ENCODE measurements at regions not wholly inside any gene's neighbourhood (a gene's known extent, or its start where the extent isn't known, plus 50 kb on each side); places are given as distances from the start of the nearest gene placed in this dataset.

DNA sequence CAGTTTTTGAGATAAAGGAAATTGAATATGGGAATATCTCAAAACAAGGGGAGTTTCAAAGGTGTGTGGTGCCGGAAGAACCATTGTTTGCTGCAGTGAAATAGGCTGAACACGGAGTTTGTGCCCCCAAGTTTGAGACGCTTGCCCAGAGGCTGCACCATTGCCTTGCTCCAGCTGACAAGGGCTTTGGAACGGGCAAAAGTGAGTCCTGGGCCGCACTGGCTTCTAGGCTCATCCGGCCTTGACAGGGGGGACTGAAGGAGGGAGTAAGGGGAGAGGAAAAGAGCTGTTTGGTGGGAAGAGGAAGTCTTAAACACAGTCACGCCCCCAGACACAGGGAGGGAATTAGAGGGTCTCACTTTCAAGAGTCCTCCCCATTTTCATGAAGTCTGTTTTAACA, 269.9 kb downstream of the FAM43A start:
- ATAC-seq, result no peak
- in situ Hi-C loops (cut with MboI; ENCODE audit: low sequenced_read_pairs in 4 of 4), result no loop called here

GRCh38 chr3:194955979-194956696, 270.5 kb downstream of the FAM43A start:
- no peak overlapping the region for H3K27ac ChIP-seq
- H3K4me3 ChIP-seq, result no peak overlapping the region
- no peaks in the 10 kb centered on the region for H3K27me3 ChIP-seq
- in situ Hi-C loops (cut with MboI; ENCODE audit: low sequenced_read_pairs in 4 of 4) (no loop called here), intact Hi-C loops (cut with DNase I; ENCODE audit: low total_unique reads) (loop anchor here (10.0 kb wide), 1 partner anchor 271 kb away; the partner anchor contains the start of gene FAM43A)
- H3K9me3 ChIP-seq, result no peaks in the 10 kb centered on the region
- no peaks in the 10 kb centered on the region for H3K36me3 ChIP-seq
- DNase-seq (no peak), ATAC-seq (no peak)
- TF ChIP-seq POLR2A (IDR thresholded peaks at IDR 0.05) (no peak), CTCF (IDR thresholded peaks at IDR 0.05 in 4 of 5, conservative IDR thresholded peaks at IDR 0.05 in 1 of 5) (no peak)
- peaks cover 4 to 7% of the 10 kb centered on the region in 2 donors for H3K4me1 ChIP-seq

More for the DNA sequence above, 269.9 kb downstream of the FAM43A start:
- H3K4me1 ChIP-seq, result peaks cover 4 to 7% of the 10 kb centered on the region in 2 donors
- H3K4me3 ChIP-seq, result no peak overlapping the region
- H3K36me3 ChIP-seq, result no peaks in the 10 kb centered on the region
- DNase-seq, result no peak
- intact Hi-C loops (cut with DNase I; ENCODE audit: low total_unique reads), result loop anchor here (10.0 kb wide), 1 partner anchor 271 kb away; the partner anchor contains the start of gene FAM43A
- TF ChIP-seq POLR2A (IDR thresholded peaks at IDR 0.05), result no peak
- TF ChIP-seq CTCF (IDR thresholded peaks at IDR 0.05 in 4 of 5, conservative IDR thresholded peaks at IDR 0.05 in 1 of 5), result no peak
- H3K27ac ChIP-seq, result no peak overlapping the region
- no peaks in the 10 kb centered on the region for H3K27me3 ChIP-seq
- no peaks in the 10 kb centered on the region for H3K9me3 ChIP-seq

DNA sequence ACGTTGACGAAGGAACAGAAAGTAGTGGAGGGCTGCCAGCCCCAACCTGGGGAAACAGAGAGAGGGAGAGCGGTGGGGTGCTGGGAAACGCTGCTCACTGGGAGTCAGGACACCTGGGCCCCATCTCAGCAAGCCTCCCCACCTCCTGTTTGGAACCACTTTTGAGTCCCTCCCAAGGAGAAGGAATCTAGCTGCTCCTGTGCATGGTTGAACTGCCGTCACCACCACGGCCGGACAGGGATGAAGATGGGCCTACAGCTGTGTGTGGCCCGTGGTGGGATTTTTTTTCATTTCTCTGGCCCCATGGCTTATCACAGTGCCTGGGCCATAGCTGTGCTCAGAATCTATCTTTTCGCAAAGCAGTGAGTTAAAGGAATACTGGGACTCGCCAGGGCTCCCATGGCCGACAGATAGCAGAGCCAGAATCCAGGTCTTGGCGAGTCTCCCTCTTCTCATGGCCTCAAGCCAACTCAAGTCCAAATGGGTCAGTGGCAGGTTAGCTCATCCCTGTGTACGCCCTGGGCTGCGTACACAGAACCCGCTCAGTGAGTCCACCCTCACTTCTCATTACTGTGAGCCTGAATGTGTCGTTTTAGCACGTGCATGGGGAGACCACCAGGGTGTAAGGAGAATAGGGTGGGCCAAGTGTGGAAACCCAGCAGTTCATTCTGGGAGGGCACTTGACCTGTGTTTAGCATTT, 271.2 kb downstream of the FAM43A start:
- in situ Hi-C loops (cut with MboI; ENCODE audit: low sequenced_read_pairs in 4 of 4), result no loop called here
- DNase-seq, result no peak
- Histone ChIP-seq H3K4me1 (peaks cover 3 to 4% of the 10 kb centered on the region in 2 donors), H3K27me3 (no peaks in the 10 kb centered on the region), H3K36me3 (no peaks in the 10 kb centered on the region), H3K27ac (no peak overlapping the region), H3K9me3 (no peaks in the 10 kb centered on the region), H3K4me3 (no peak overlapping the region)
- intact Hi-C loops (cut with DNase I; ENCODE audit: low total_unique reads), result loop anchor here (10.0 kb wide), 1 partner anchor 272 kb away; the partner anchor contains the start of gene FAM43A
- no peak for TF ChIP-seq POLR2A (IDR thresholded peaks at IDR 0.05)
- TF ChIP-seq CTCF (IDR thresholded peaks at IDR 0.05 in 4 of 5, conservative IDR thresholded peaks at IDR 0.05 in 1 of 5), result no peak
- ATAC-seq, result no peak

GRCh38 chr3:194957743-194958240, 272.1 kb downstream of the FAM43A start:
- ATAC-seq, result no peak
- H3K36me3 ChIP-seq, result no peaks in the 10 kb centered on the region
- in situ Hi-C loops (cut with MboI; ENCODE audit: low sequenced_read_pairs in 4 of 4) (no loop called here), intact Hi-C loops (cut with DNase I; ENCODE audit: low total_unique reads) (loop anchor here (10.0 kb wide), 1 partner anchor 273 kb away; the partner anchor contains the start of gene FAM43A)
- peaks cover 0 to 4% of the 10 kb centered on the region in 2 donors for H3K4me1 ChIP-seq
- TF ChIP-seq CTCF (IDR thresholded peaks at IDR 0.05 in 4 of 5, conservative IDR thresholded peaks at IDR 0.05 in 1 of 5) (no peak), POLR2A (IDR thresholded peaks at IDR 0.05) (no peak)
- no peak overlapping the region for H3K27ac ChIP-seq
- no peak overlapping the region for H3K4me3 ChIP-seq
- no peak for DNase-seq
- H3K9me3 ChIP-seq, result no peaks in the 10 kb centered on the region
- H3K27me3 ChIP-seq, result no peaks in the 10 kb centered on the region

All from gastrocnemius medialis (tissue), 4 donors.